ENCODE measurements at regions not wholly inside any gene's neighbourhood (a gene's known extent, or its start where the extent isn't known, plus 50 kb on each side); places are given as distances from the start of the nearest gene placed in this dataset.

- H3K27me3 ChIP-seq (ENCODE audit: control insufficient read depth in 2 of 2, insufficient read depth in 2 of 2, low read length in 2 of 2) = no peaks in the 10 kb centered on the region
- H3K9me3 ChIP-seq (ENCODE audit: control insufficient read depth in 2 of 2, low read length in 2 of 2) = no peaks in the 10 kb centered on the region
- H3K27ac ChIP-seq (ENCODE audit: low read depth in 2 of 2, low read length in 2 of 2) = no peak overlapping the region
- no peak overlapping the region for H3K9ac ChIP-seq (ENCODE audit: low read depth in 1 of 2, low read length in 2 of 2)
- H3K4me1 ChIP-seq (ENCODE audit: control insufficient read depth in 2 of 2, insufficient read depth in 2 of 2, low read length in 2 of 2) = no peaks in the 10 kb centered on the region
- no peaks in the 10 kb centered on the region for H3K36me3 ChIP-seq (ENCODE audit: control insufficient read depth in 2 of 2, insufficient read depth in 2 of 2, low read length in 2 of 2)
- no peak overlapping the region for H3K4me3 ChIP-seq (ENCODE audit: low read length in 2 of 2)
These were observed 750.2 kb upstream of the HS3ST1 start for GRCh38 chr4:12178614-12179610.

DNA sequence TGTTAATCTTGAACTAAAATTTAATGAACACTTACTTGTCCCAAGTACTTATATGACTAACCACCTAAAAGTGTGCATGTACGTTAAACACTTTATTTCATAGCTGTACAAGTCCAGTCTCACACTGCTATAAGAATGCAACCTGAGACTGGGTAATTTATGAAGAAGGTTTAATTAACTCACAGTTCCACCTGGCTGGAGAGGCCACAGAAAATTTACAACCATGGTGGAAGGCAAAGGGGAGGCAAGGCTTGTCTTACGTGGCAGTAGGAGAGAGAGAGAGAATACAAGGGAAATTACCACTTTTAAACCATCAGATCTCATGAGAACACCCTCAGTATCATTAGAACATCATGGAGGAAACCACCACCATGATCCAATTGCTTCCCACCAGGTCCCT lies 748.7 kb upstream of the HS3ST1 start:
- H3K9ac ChIP-seq (ENCODE audit: low read depth in 1 of 2, low read length in 2 of 2) = no peak overlapping the region
- H3K9me3 ChIP-seq (ENCODE audit: control insufficient read depth in 2 of 2, low read length in 2 of 2) = no peaks in the 10 kb centered on the region
- H3K4me3 ChIP-seq (ENCODE audit: low read length in 2 of 2) = no peak overlapping the region
- no peaks in the 10 kb centered on the region for H3K36me3 ChIP-seq (ENCODE audit: control insufficient read depth in 2 of 2, insufficient read depth in 2 of 2, low read length in 2 of 2)
- no peaks in the 10 kb centered on the region for H3K27me3 ChIP-seq (ENCODE audit: control insufficient read depth in 2 of 2, insufficient read depth in 2 of 2, low read length in 2 of 2)
- no peak overlapping the region for H3K27ac ChIP-seq (ENCODE audit: low read depth in 2 of 2, low read length in 2 of 2)
- no peaks in the 10 kb centered on the region for H3K4me1 ChIP-seq (ENCODE audit: control insufficient read depth in 2 of 2, insufficient read depth in 2 of 2, low read length in 2 of 2)

GRCh38 chr4:12173496-12173895 lies 744.8 kb upstream of the HS3ST1 start:
- H3K4me3 ChIP-seq (ENCODE audit: low read length in 2 of 2) = no peak overlapping the region
- no peaks in the 10 kb centered on the region for H3K27me3 ChIP-seq (ENCODE audit: control insufficient read depth in 2 of 2, insufficient read depth in 2 of 2, low read length in 2 of 2)
- no peak overlapping the region for H3K27ac ChIP-seq (ENCODE audit: low read depth in 2 of 2, low read length in 2 of 2)
- H3K36me3 ChIP-seq (ENCODE audit: control insufficient read depth in 2 of 2, insufficient read depth in 2 of 2, low read length in 2 of 2) = no peaks in the 10 kb centered on the region
- no peak overlapping the region for H3K9ac ChIP-seq (ENCODE audit: low read depth in 1 of 2, low read length in 2 of 2)
- H3K9me3 ChIP-seq (ENCODE audit: control insufficient read depth in 2 of 2, low read length in 2 of 2) = no peaks in the 10 kb centered on the region
- no peaks in the 10 kb centered on the region for H3K4me1 ChIP-seq (ENCODE audit: control insufficient read depth in 2 of 2, insufficient read depth in 2 of 2, low read length in 2 of 2)

DNA sequence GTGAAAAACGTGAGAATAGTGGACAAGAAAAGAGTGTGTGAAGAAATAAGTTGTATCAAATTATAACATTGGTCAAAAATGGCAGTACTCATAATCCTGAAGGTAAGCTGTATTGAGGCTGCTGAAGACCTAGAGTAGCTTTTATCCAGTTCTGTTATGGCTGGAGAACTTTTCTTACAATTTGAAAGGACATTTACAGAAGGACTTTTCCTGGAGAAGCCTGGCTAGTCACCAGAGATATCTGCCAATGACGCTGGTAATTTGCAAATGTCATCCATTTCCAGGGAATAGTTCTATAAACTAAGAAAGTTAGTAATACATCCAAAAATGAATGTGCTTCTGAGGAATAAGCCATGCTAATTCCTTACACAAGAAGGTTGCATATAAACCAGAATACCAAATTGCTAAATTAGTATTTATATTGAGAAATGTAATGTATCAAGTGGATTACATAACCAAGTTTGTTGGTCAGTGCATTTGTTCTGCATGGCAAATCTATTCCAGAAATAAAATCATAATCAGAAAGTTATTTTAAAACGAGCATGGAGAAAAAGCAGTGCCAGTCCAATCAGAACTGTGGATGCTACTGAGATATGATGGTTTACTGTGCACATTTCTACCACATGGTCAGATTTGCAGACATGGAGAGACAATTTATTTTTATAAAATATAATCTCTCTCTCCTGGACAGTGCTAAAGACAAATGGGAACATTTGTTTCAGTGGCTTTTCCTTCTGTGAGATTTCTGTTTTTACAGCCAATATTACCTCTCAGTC lies 743.7 kb upstream of the HS3ST1 start:
- Histone ChIP-seq H3K27me3 (ENCODE audit: control insufficient read depth in 2 of 2, insufficient read depth in 2 of 2, low read length in 2 of 2) (no peaks in the 10 kb centered on the region), H3K4me1 (ENCODE audit: control insufficient read depth in 2 of 2, insufficient read depth in 2 of 2, low read length in 2 of 2) (no peaks in the 10 kb centered on the region), H3K9me3 (ENCODE audit: control insufficient read depth in 2 of 2, low read length in 2 of 2) (no peaks in the 10 kb centered on the region), H3K36me3 (ENCODE audit: control insufficient read depth in 2 of 2, insufficient read depth in 2 of 2, low read length in 2 of 2) (no peaks in the 10 kb centered on the region), H3K4me3 (ENCODE audit: low read length in 2 of 2) (no peak overlapping the region), H3K27ac (ENCODE audit: low read depth in 2 of 2, low read length in 2 of 2) (no peak overlapping the region), H3K9ac (ENCODE audit: low read depth in 1 of 2, low read length in 2 of 2) (no peak overlapping the region)

DNA sequence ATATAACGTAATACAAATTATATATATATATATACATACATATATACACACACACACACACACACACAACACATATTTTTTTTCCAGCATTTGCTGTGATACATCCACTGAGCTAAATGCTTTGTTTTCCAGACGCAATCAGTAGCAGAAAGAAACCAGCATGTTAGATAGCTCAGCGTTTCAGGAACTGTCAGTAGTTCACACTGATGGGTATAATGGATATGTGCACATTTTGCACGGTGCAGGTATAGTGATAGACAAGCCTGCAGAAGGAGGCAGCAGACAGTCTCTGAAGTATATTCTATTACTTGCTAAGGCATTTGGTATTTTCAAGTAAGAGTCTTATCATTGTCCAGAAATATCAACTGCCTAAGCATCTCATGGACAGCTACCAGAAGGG lies 741.6 kb upstream of the HS3ST1 start:
- Histone ChIP-seq H3K4me3 (ENCODE audit: low read length in 2 of 2) (no peak overlapping the region), H3K9me3 (ENCODE audit: control insufficient read depth in 2 of 2, low read length in 2 of 2) (no peaks in the 10 kb centered on the region), H3K27ac (ENCODE audit: low read depth in 2 of 2, low read length in 2 of 2) (no peak overlapping the region), H3K4me1 (ENCODE audit: control insufficient read depth in 2 of 2, insufficient read depth in 2 of 2, low read length in 2 of 2) (no peaks in the 10 kb centered on the region), H3K9ac (ENCODE audit: low read depth in 1 of 2, low read length in 2 of 2) (no peak overlapping the region), H3K27me3 (ENCODE audit: control insufficient read depth in 2 of 2, insufficient read depth in 2 of 2, low read length in 2 of 2) (no peaks in the 10 kb centered on the region), H3K36me3 (ENCODE audit: control insufficient read depth in 2 of 2, insufficient read depth in 2 of 2, low read length in 2 of 2) (no peaks in the 10 kb centered on the region)

DNA sequence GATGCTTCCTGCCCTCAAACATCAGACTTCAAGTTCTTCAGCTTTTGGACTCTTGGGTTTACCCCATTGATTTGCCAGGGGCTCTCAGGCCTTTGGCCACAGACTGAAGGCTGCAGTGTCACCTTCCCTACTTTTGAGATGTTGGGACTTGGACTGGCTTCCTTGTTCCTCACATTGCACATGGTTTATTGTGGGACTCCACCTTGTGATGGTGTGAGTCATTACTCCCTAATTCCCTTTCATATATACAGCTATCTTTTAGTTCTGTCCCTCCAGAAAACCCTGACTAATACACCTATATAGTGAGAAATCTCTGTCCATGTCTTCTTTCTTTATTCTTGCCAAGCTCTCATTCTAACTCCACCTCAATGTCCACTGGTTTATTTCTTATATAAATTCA lies 736.9 kb upstream of the HS3ST1 start:
- Histone ChIP-seq H3K36me3 (ENCODE audit: control insufficient read depth in 2 of 2, insufficient read depth in 2 of 2, low read length in 2 of 2) (no peaks in the 10 kb centered on the region), H3K27me3 (ENCODE audit: control insufficient read depth in 2 of 2, insufficient read depth in 2 of 2, low read length in 2 of 2) (no peaks in the 10 kb centered on the region), H3K9me3 (ENCODE audit: control insufficient read depth in 2 of 2, low read length in 2 of 2) (no peaks in the 10 kb centered on the region), H3K9ac (ENCODE audit: low read depth in 1 of 2, low read length in 2 of 2) (no peak overlapping the region), H3K27ac (ENCODE audit: low read depth in 2 of 2, low read length in 2 of 2) (no peak overlapping the region), H3K4me3 (ENCODE audit: low read length in 2 of 2) (no peak overlapping the region), H3K4me1 (ENCODE audit: control insufficient read depth in 2 of 2, insufficient read depth in 2 of 2, low read length in 2 of 2) (no peaks in the 10 kb centered on the region)

GRCh38 chr4:12146339-12146738 lies 717.6 kb upstream of the HS3ST1 start:
- H3K4me3 ChIP-seq (ENCODE audit: low read length in 2 of 2) = no peak overlapping the region
- H3K9ac ChIP-seq (ENCODE audit: low read depth in 1 of 2, low read length in 2 of 2) = no peak overlapping the region
- H3K4me1 ChIP-seq (ENCODE audit: control insufficient read depth in 2 of 2, insufficient read depth in 2 of 2, low read length in 2 of 2) = no peaks in the 10 kb centered on the region
- no peaks in the 10 kb centered on the region for H3K27me3 ChIP-seq (ENCODE audit: control insufficient read depth in 2 of 2, insufficient read depth in 2 of 2, low read length in 2 of 2)
- H3K36me3 ChIP-seq (ENCODE audit: control insufficient read depth in 2 of 2, insufficient read depth in 2 of 2, low read length in 2 of 2) = no peaks in the 10 kb centered on the region
- no peak overlapping the region for H3K27ac ChIP-seq (ENCODE audit: low read depth in 2 of 2, low read length in 2 of 2)
- no peaks in the 10 kb centered on the region for H3K9me3 ChIP-seq (ENCODE audit: control insufficient read depth in 2 of 2, low read length in 2 of 2)

GRCh38 chr4:12145768-12146167 lies 717.1 kb upstream of the HS3ST1 start:
- no peak overlapping the region for H3K4me3 ChIP-seq (ENCODE audit: low read length in 2 of 2)
- no peaks in the 10 kb centered on the region for H3K9me3 ChIP-seq (ENCODE audit: control insufficient read depth in 2 of 2, low read length in 2 of 2)
- H3K4me1 ChIP-seq (ENCODE audit: control insufficient read depth in 2 of 2, insufficient read depth in 2 of 2, low read length in 2 of 2) = no peaks in the 10 kb centered on the region
- no peaks in the 10 kb centered on the region for H3K36me3 ChIP-seq (ENCODE audit: control insufficient read depth in 2 of 2, insufficient read depth in 2 of 2, low read length in 2 of 2)
- no peak overlapping the region for H3K9ac ChIP-seq (ENCODE audit: low read depth in 1 of 2, low read length in 2 of 2)
- no peaks in the 10 kb centered on the region for H3K27me3 ChIP-seq (ENCODE audit: control insufficient read depth in 2 of 2, insufficient read depth in 2 of 2, low read length in 2 of 2)
- H3K27ac ChIP-seq (ENCODE audit: low read depth in 2 of 2, low read length in 2 of 2) = no peak overlapping the region

- no peaks in the 10 kb centered on the region for H3K4me1 ChIP-seq (ENCODE audit: control insufficient read depth in 2 of 2, insufficient read depth in 2 of 2, low read length in 2 of 2)
- no peaks in the 10 kb centered on the region for H3K9me3 ChIP-seq (ENCODE audit: control insufficient read depth in 2 of 2, low read length in 2 of 2)
- no peak overlapping the region for H3K27ac ChIP-seq (ENCODE audit: low read depth in 2 of 2, low read length in 2 of 2)
- no peaks in the 10 kb centered on the region for H3K27me3 ChIP-seq (ENCODE audit: control insufficient read depth in 2 of 2, insufficient read depth in 2 of 2, low read length in 2 of 2)
- H3K36me3 ChIP-seq (ENCODE audit: control insufficient read depth in 2 of 2, insufficient read depth in 2 of 2, low read length in 2 of 2) = no peaks in the 10 kb centered on the region
- no peak overlapping the region for H3K9ac ChIP-seq (ENCODE audit: low read depth in 1 of 2, low read length in 2 of 2)
- no peak overlapping the region for H3K4me3 ChIP-seq (ENCODE audit: low read length in 2 of 2)
These were observed 716.4 kb upstream of the HS3ST1 start for GRCh38 chr4:12145106-12145505.

- Histone ChIP-seq H3K27me3 (ENCODE audit: control insufficient read depth in 2 of 2, insufficient read depth in 2 of 2, low read length in 2 of 2) (no peaks in the 10 kb centered on the region), H3K4me1 (ENCODE audit: control insufficient read depth in 2 of 2, insufficient read depth in 2 of 2, low read length in 2 of 2) (no peaks in the 10 kb centered on the region), H3K27ac (ENCODE audit: low read depth in 2 of 2, low read length in 2 of 2) (no peak overlapping the region), H3K9ac (ENCODE audit: low read depth in 1 of 2, low read length in 2 of 2) (no peak overlapping the region), H3K4me3 (ENCODE audit: low read length in 2 of 2) (no peak overlapping the region), H3K36me3 (ENCODE audit: control insufficient read depth in 2 of 2, insufficient read depth in 2 of 2, low read length in 2 of 2) (no peaks in the 10 kb centered on the region), H3K9me3 (ENCODE audit: control insufficient read depth in 2 of 2, low read length in 2 of 2) (no peaks in the 10 kb centered on the region)
These were observed 715.4 kb upstream of the HS3ST1 start for GRCh38 chr4:12144051-12144450.
